Esophagus muscularis mucosa (tissue), 3 donors: ENCODE measurements at regions not wholly inside any gene's neighbourhood (a gene's known extent, or its start where the extent isn't known, plus 50 kb on each side); places are given as distances from the start of the nearest gene placed in this dataset.

Experiments
- POLR2A ChIP-seq: fragments of 450-650 bp; IDR thresholded peaks from one replicate; pipeline ENCODE4 v1.6.1; 2017; ENCODE audit warnings: antibody characterized with exemption, moderate library complexity, mild to moderate bottlenecking, low read depth
- POLR2AphosphoS5 ChIP-seq, 2 donors: sonication (generic); formaldehyde crosslinking; IDR thresholded peaks; one replicate each; pipeline ENCODE4 v1.6.1; 2017; ENCODE audit warnings: antibody characterized with exemption in 2 of 2
- TF ChIP-seq, protein P1 (sequence below), 3 experiments: fragments of 200-600 bp in 2 of 3; fragments of 450-650 bp in 1 of 3; sonication (generic) in 2 of 3; IDR thresholded peaks; one replicate each; pipeline ENCODE4 v1.5.1; 2017 to 2019; ENCODE audit warnings: antibody characterized with exemption in 3 of 3, mild to moderate bottlenecking in 2 of 3, moderate library complexity in 1 of 3

DNA sequence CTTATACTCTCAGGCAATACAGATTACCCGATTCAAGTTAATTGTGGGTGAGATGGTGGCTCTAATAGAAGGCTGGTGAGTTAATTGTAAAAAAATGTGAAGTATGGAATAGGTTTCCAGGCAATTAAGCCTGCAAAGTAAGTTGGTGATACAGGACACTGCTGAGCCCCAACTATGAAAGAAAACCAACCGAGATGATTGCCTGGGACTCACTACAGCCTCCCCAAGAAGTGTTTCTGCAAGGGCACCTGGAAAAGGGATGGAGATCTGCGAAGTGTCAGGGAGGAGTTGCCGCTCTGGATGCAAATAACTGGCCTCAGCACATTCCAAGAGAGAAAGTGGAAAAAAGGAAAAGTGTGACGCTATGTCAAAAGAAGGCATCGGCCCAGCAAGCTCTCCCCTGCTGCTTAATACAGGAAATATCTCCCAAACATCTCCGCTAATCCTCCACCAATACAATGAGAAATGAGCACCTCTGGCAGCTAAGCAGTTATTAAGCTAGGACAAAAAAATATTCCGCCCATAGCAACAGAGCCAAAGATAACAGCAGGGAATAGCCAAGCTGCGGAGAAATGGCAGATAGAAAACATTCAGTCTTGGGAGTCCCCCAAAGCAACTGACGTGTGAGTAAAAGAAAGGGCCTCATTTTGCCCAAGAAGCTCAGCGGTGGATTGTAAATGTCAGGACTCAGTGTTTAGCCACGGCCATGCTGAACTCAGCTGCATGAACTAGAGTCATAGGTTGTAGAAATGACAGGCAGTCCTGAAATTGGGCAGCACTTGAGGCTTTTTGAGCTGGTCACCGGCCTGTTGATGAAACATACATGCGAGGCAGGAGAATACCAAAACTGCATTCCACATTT is 133.7 kb downstream of the SNX19 start:
- TF ChIP-seq POLR2AphosphoS5 (IDR thresholded peaks at IDR 0.05) (peak in 1 of 2 donors; percentile 27), POLR2A (no peak)
- TF ChIP-seq, protein P1, sequence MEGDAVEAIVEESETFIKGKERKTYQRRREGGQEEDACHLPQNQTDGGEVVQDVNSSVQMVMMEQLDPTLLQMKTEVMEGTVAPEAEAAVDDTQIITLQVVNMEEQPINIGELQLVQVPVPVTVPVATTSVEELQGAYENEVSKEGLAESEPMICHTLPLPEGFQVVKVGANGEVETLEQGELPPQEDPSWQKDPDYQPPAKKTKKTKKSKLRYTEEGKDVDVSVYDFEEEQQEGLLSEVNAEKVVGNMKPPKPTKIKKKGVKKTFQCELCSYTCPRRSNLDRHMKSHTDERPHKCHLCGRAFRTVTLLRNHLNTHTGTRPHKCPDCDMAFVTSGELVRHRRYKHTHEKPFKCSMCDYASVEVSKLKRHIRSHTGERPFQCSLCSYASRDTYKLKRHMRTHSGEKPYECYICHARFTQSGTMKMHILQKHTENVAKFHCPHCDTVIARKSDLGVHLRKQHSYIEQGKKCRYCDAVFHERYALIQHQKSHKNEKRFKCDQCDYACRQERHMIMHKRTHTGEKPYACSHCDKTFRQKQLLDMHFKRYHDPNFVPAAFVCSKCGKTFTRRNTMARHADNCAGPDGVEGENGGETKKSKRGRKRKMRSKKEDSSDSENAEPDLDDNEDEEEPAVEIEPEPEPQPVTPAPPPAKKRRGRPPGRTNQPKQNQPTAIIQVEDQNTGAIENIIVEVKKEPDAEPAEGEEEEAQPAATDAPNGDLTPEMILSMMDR (IDR thresholded peaks at IDR 0.05) = no peak
